ENCODE measurements at regions not wholly inside any gene's neighbourhood (a gene's known extent, or its start where the extent isn't known, plus 50 kb on each side); places are given as distances from the start of the nearest gene placed in this dataset.

DNA sequence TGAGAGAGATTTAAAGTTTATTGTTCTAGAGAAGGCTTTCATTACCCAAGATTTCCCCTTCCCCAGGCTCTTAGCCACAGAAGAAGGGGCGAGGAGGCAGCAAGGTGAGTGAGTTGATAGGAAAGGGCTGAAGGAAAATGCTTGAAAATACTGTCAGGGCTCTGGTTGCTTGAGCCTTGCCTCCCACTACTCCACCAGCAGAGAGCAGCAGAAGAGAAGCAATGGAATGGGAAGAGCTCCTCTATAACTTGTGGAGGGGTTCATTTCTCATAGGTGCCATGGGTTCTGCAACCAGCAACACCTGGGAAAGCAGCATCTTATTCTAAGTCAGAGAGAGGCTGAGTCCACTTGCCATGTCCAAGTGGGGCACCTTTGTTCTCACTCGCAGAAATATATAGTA lies 184.0 kb upstream of the CNTN6 start:
- TF ChIP-seq POLR2AphosphoS5 (IDR thresholded peaks at IDR 0.05; ENCODE audit: low read depth, low read length), result no peak
- TF ChIP-seq POLR2A (IDR thresholded peaks at IDR 0.05; ENCODE audit: low read depth, low read length), result no peak
- TF ChIP-seq TAF1 (IDR thresholded peaks at IDR 0.05; ENCODE audit: borderline replicate concordance, low read depth, low read length), result no peak
